ENCODE measurements at regions not wholly inside any gene's neighbourhood (a gene's known extent, or its start where the extent isn't known, plus 50 kb on each side); places are given as distances from the start of the nearest gene placed in this dataset.

GRCh38 chr14:98945611-98946570 lies 326.1 kb downstream of the BCL11B start:
- no peak for DNase-seq

- DNase-seq = no peak
Measured at GRCh38 chr14:98946940-98947339, 325.1 kb downstream of the BCL11B start.

GRCh38 chr14:98947911-98948595 lies 323.9 kb downstream of the BCL11B start:
- no peak for DNase-seq

GRCh38 chr14:98949051-98949450 lies 322.9 kb downstream of the BCL11B start:
- no peak for DNase-seq

- DNase-seq = peak in 1 of 2 experiments; percentile 45
Measured at GRCh38 chr14:98949481-98950135, 322.4 kb downstream of the BCL11B start.

- no peak for DNase-seq
Measured at GRCh38 chr14:98950353-98950895, 321.6 kb downstream of the BCL11B start.

- DNase-seq = no peak
Measured at GRCh38 chr14:98951031-98951430, 321.0 kb downstream of the BCL11B start.

- DNase-seq = no peak
Measured at GRCh38 chr14:98951521-98952152, 320.4 kb downstream of the BCL11B start.

GRCh38 chr14:98952593-98953350 lies 319.2 kb downstream of the BCL11B start:
- no peak for DNase-seq

GRCh38 chr14:98953551-98954348 lies 318.2 kb downstream of the BCL11B start:
- DNase-seq = no peak

GRCh38 chr14:98954349-98955000 lies 317.5 kb downstream of the BCL11B start:
- DNase-seq = no peak

- no peak for DNase-seq
Measured at GRCh38 chr14:98955036-98955740, 316.8 kb downstream of the BCL11B start.

- no peak for DNase-seq
Measured at GRCh38 chr14:98955741-98956070, 316.3 kb downstream of the BCL11B start.

GRCh38 chr14:98956181-98956580 lies 315.8 kb downstream of the BCL11B start:
- DNase-seq = no peak

GRCh38 chr14:98956661-98957060 lies 315.3 kb downstream of the BCL11B start:
- DNase-seq = no peak

GRCh38 chr14:98957211-98958047 lies 314.6 kb downstream of the BCL11B start:
- DNase-seq = no peak

GRCh38 chr14:98958048-98958631 lies 313.9 kb downstream of the BCL11B start:
- no peak for DNase-seq

GRCh38 chr14:98958632-98959031 lies 313.4 kb downstream of the BCL11B start:
- no peak for DNase-seq

GRCh38 chr14:98959410-98959809 lies 312.6 kb downstream of the BCL11B start:
- DNase-seq = no peak
